Esophagus muscularis mucosa (tissue), 4 donors: ENCODE measurements at regions not wholly inside any gene's neighbourhood (a gene's known extent, or its start where the extent isn't known, plus 50 kb on each side); places are given as distances from the start of the nearest gene placed in this dataset.
"Not testable (repeated sequence)": the region's sequence is repeated elsewhere in the genome, so short reads cannot be mapped to it uniquely, and the experiment has no call there.

ENCODE experiments used
- CTCF ChIP-seq, 3 experiments: fragments of 200-600 bp in 2 of 3; fragments of 450-650 bp in 1 of 3; sonication (generic) in 2 of 3; IDR thresholded peaks; one replicate each; pipeline ENCODE4 v1.5.1; 2017 to 2019; ENCODE audit warnings: antibody characterized with exemption in 3 of 3, mild to moderate bottlenecking in 2 of 3, moderate library complexity in 1 of 3
- EP300 ChIP-seq: sonication (generic); formaldehyde crosslinking; IDR thresholded peaks from one replicate; pipeline ENCODE4 v1.6.1; 2017; ENCODE audit warnings: antibody characterized with exemption
- POLR2A ChIP-seq: fragments of 450-650 bp; IDR thresholded peaks from one replicate; pipeline ENCODE4 v1.6.1; 2017; ENCODE audit warnings: antibody characterized with exemption, moderate library complexity, mild to moderate bottlenecking, low read depth

DNA sequence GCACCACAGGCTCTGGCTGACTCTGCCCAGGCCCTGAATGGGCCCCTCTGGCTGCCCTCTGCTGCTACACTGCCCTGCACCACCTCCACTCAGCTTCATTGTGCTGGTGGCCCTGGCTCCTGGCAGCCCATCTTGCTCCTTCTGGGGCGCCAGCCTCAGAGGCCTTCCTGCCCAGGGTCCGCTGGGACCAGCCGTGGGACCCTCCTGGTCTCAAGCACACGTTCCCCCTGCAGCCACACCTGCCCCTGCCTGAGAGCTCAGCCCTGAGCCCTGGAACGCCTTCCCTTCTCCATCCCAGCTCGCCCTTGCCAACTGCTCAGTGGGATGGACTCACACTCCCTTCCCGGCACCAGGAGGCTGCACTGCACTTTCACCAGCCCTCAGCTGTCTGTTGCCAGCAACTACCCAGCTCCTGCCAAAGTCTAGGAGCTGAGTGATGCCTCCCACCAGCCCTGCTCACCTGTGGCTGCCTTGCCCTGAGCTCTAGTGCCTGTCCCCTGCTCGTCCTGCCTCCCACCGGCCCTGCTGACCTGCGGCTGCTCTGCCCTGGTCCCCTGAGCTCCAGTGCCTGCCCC lies 217.9 kb downstream of the TMEM121 start:
- TF ChIP-seq CTCF (IDR thresholded peaks at IDR 0.05); EP300; POLR2A: not testable (repeated sequence)
